ENCODE measurements at regions not wholly inside any gene's neighbourhood (a gene's known extent, or its start where the extent isn't known, plus 50 kb on each side); places are given as distances from the start of the nearest gene placed in this dataset.

- H3K79me2 ChIP-seq (ENCODE audit: control insufficient read depth, insufficient read depth, low read length): no peaks in the 10 kb centered on the region
- no peaks in the 10 kb centered on the region for H3K4me1 ChIP-seq (ENCODE audit: control insufficient read depth, insufficient read depth, low read length)
- H2AFZ ChIP-seq (ENCODE audit: control insufficient read depth, low read depth, low read length): no peak overlapping the region
- H3K27ac ChIP-seq (ENCODE audit: control insufficient read depth, insufficient read depth): no peak overlapping the region
- H3K4me2 ChIP-seq (ENCODE audit: control insufficient read depth, insufficient read depth): no peak overlapping the region
- ChIA-PET POLR2A (no interaction called here), SMC1A (ENCODE audit: uncharacterized antibody, unreplicated experiment) (no interaction called here), CTCF (interaction anchor here (0.6 kb wide), 1 partner anchor 764 kb away, joined by 3 read pairs; no protein-coding TSS in a partner anchor), RAD21 (ENCODE audit: unreplicated experiment) (no interaction called here)
- H3K9ac ChIP-seq (ENCODE audit: control insufficient read depth, insufficient read depth, low read length): no peak overlapping the region
- H3K9me3 ChIP-seq (replicated peaks; ENCODE audit: control insufficient read depth, insufficient read depth, low read length): no peaks in the 10 kb centered on the region
- FAIRE-seq: no peak
- H3K36me3 ChIP-seq (ENCODE audit: control insufficient read depth in 2 of 2, insufficient read depth in 2 of 2, low read length in 1 of 2): no peaks in the 10 kb centered on the region
- no peak overlapping the region for H3K4me3 ChIP-seq
- in situ Hi-C loops (cut with MboI) (no loop called here), intact Hi-C loops (cut with micrococcal nuclease; ENCODE audit: unreplicated experiment) (no loop called here)
- WGBS (ENCODE audit: insufficient coverage, insufficient replicate concordance, low lambda C conversion rate, missing lambda C conversion rate): 28% methylated on average over 3 of the region's 3 CpGs
- DNase-seq (ENCODE audit: low read depth, low spot score): no peak
- ATAC-seq: no peak
- no peaks in the 10 kb centered on the region for H3K27me3 ChIP-seq (replicated peaks in 1 of 2; ENCODE audit: control insufficient read depth in 2 of 2, insufficient read depth in 2 of 2, low read length in 1 of 2)
- no TSS peak for BruUV-seq (replicated peaks)
- no peaks in the 10 kb centered on the region for H4K20me1 ChIP-seq (ENCODE audit: control insufficient read depth, insufficient read depth)
- no peak for TF ChIP-seq JUNB (IDR thresholded peaks at IDR 0.05)
Observed at GRCh38 chr6:67353861-67354260, 1281.2 kb upstream of the ADGRB3 start.

- H3K9ac ChIP-seq (ENCODE audit: control insufficient read depth, insufficient read depth, low read length): no peak overlapping the region
- no peaks in the 10 kb centered on the region for H3K79me2 ChIP-seq (ENCODE audit: control insufficient read depth, insufficient read depth, low read length)
- H3K4me1 ChIP-seq (ENCODE audit: control insufficient read depth, insufficient read depth, low read length): no peaks in the 10 kb centered on the region
- no peak overlapping the region for H3K27ac ChIP-seq (ENCODE audit: control insufficient read depth, insufficient read depth)
- TF ChIP-seq TCF3 (IDR thresholded peaks at IDR 0.05; ENCODE audit: borderline replicate concordance, insufficient read depth, low read depth, low read length) (no peak), NFYA (IDR thresholded peaks at IDR 0.05; ENCODE audit: borderline replicate concordance, low read depth, low read length) (no peak), ZBED1 (IDR thresholded peaks at IDR 0.05; ENCODE audit: borderline replicate concordance) (no peak), IKZF1 (conservative IDR thresholded peaks at IDR 0.05) (no peak)
- no peaks in the 10 kb centered on the region for H4K20me1 ChIP-seq (ENCODE audit: control insufficient read depth, insufficient read depth)
- ChIA-PET CTCF (no interaction called here), SMC1A (ENCODE audit: uncharacterized antibody, unreplicated experiment) (interaction anchor here (0.9 kb wide), 1 partner anchor 17 kb away, joined by 3 read pairs; no protein-coding TSS in a partner anchor), RAD21 (ENCODE audit: unreplicated experiment) (no interaction called here), POLR2A (no interaction called here)
- H3K9me3 ChIP-seq (replicated peaks; ENCODE audit: control insufficient read depth, insufficient read depth, low read length): no peaks in the 10 kb centered on the region
- BruUV-seq (replicated peaks): no TSS peak
- no peak overlapping the region for H3K4me3 ChIP-seq
- intact Hi-C loops (cut with micrococcal nuclease; ENCODE audit: unreplicated experiment): no loop called here
- 42% methylated on average over 10 of the region's 10 CpGs for WGBS (ENCODE audit: insufficient coverage, insufficient replicate concordance, low lambda C conversion rate, missing lambda C conversion rate)
- H3K36me3 ChIP-seq (ENCODE audit: control insufficient read depth in 2 of 2, insufficient read depth in 2 of 2, low read length in 1 of 2): no peaks in the 10 kb centered on the region
- no peaks in the 10 kb centered on the region for H3K27me3 ChIP-seq (replicated peaks in 1 of 2; ENCODE audit: control insufficient read depth in 2 of 2, insufficient read depth in 2 of 2, low read length in 1 of 2)
- ATAC-seq: no peak
- no peak overlapping the region for H3K4me2 ChIP-seq (ENCODE audit: control insufficient read depth, insufficient read depth)
- FAIRE-seq: no peak
- no peak for DNase-seq (ENCODE audit: low read depth, low spot score)
- no peak overlapping the region for H2AFZ ChIP-seq (ENCODE audit: control insufficient read depth, low read depth, low read length)
- in situ Hi-C loops (cut with MboI): no loop called here
Observed at GRCh38 chr6:67352717-67353116, 1282.4 kb upstream of the ADGRB3 start.
